Activated T-cell treated with anti-CD3 and anti-CD28 coated beads, Interleukin-2, amount 50 U/mL, for 4 hours (primary cell): ENCODE measurements at regions not wholly inside any gene's neighbourhood (a gene's known extent, or its start where the extent isn't known, plus 50 kb on each side); places are given as distances from the start of the nearest gene placed in this dataset.
A peak's percentile ranks its signal among the peaks of the same experiment; 100 is the strongest.

Experiments used
- ATAC-seq, 2 donors: fragments of 200-7000 bp; cut with Tn5 transposase; one replicate each; pipeline ENCODE4 v1.10.0; 2021
- DNase-seq: peaks from one replicate; pipeline ENCODE4 v3.0.0-alpha.2; 2020
- H3K27me3 Mint-ChIP-seq: one replicate; pipeline ENCODE4 v1.8.0; 2021; ENCODE audit warnings: low read depth, mixed read lengths
- H3K36me3 Mint-ChIP-seq: one replicate; pipeline ENCODE4 v1.8.0; 2022; ENCODE audit warnings: mixed read lengths; ENCODE audit not compliant: insufficient read depth
- H3K4me1 Mint-ChIP-seq: one replicate; pipeline ENCODE4 v1.8.0; 2021; ENCODE audit warnings: low read depth, mixed read lengths
- H3K4me3 Mint-ChIP-seq: one replicate; pipeline ENCODE4 v1.8.0; 2021; ENCODE audit warnings: mild to moderate bottlenecking, moderate library complexity, mixed read lengths
- H3K9me3 Mint-ChIP-seq: one replicate; pipeline ENCODE4 v1.8.0; 2021; ENCODE audit warnings: mixed read lengths

DNA sequence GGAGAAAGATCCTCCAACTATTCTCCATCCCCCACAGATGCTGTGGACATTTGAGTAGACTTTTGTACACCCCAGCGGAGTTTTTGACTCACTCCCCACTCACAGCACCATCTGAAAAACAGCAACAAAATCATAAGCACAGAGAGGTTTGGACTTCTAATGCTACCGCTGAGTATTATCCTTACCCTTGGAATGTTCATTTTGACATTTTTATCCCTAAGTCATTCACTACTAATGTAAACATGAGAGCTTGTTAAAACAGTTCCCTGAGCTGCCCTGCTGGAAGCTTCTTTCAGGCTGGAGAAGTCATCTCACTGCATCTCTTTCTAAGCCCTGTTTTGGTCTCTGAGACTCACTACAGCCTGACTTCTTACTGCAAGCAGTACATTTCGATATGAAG lies 1045.9 kb downstream of the MCTP2 start:
- Mint-ChIP-seq H3K36me3 (no peaks in the 10 kb centered on the region), H3K9me3 (peaks cover 5% of the 10 kb centered on the region), H3K4me1 (no peaks in the 10 kb centered on the region), H3K27me3 (peaks cover 7% of the 10 kb centered on the region), H3K4me3 (no peak overlapping the region)
- ATAC-seq (no peak), DNase-seq (no peak)

GRCh38 chr15:95278532-95279245 lies 1047.3 kb downstream of the MCTP2 start:
- peaks cover 7% of the 10 kb centered on the region for H3K27me3 Mint-ChIP-seq
- ATAC-seq = no peak
- H3K9me3 Mint-ChIP-seq = no peaks in the 10 kb centered on the region
- no peak for DNase-seq
- H3K4me1 Mint-ChIP-seq = no peaks in the 10 kb centered on the region
- no peaks in the 10 kb centered on the region for H3K36me3 Mint-ChIP-seq
- no peak overlapping the region for H3K4me3 Mint-ChIP-seq

- Mint-ChIP-seq H3K27me3 (peaks cover 7% of the 10 kb centered on the region), H3K9me3 (no peaks in the 10 kb centered on the region), H3K4me1 (peaks cover 1% of the 10 kb centered on the region), H3K36me3 (no peaks in the 10 kb centered on the region), H3K4me3 (no peak overlapping the region)
- ATAC-seq (no peak), DNase-seq (no peak)
Measured at GRCh38 chr15:95279277-95280019, 1048.1 kb downstream of the MCTP2 start.

GRCh38 chr15:95280711-95281110 lies 1049.3 kb downstream of the MCTP2 start:
- DNase-seq = no peak
- H3K4me3 Mint-ChIP-seq = no peak overlapping the region
- H3K4me1 Mint-ChIP-seq = peaks cover 11% of the 10 kb centered on the region
- ATAC-seq = no peak
- H3K9me3 Mint-ChIP-seq = no peaks in the 10 kb centered on the region
- H3K27me3 Mint-ChIP-seq = peaks cover 7% of the 10 kb centered on the region
- no peaks in the 10 kb centered on the region for H3K36me3 Mint-ChIP-seq

GRCh38 chr15:95281470-95281869 lies 1049.0 kb upstream of the NR2F2 start:
- ATAC-seq (no peak), DNase-seq (no peak)
- peaks cover 7% of the 10 kb centered on the region for H3K27me3 Mint-ChIP-seq
- H3K4me1 Mint-ChIP-seq = peaks cover 11% of the 10 kb centered on the region
- no peaks in the 10 kb centered on the region for H3K36me3 Mint-ChIP-seq
- no peak overlapping the region for H3K4me3 Mint-ChIP-seq
- no peaks in the 10 kb centered on the region for H3K9me3 Mint-ChIP-seq

- no peaks in the 10 kb centered on the region for H3K9me3 Mint-ChIP-seq
- DNase-seq (no peak), ATAC-seq (no peak)
- no peak overlapping the region for H3K4me3 Mint-ChIP-seq
- peaks cover 12% of the 10 kb centered on the region for H3K27me3 Mint-ChIP-seq
- H3K4me1 Mint-ChIP-seq = peaks cover 11% of the 10 kb centered on the region
- no peaks in the 10 kb centered on the region for H3K36me3 Mint-ChIP-seq
Measured at GRCh38 chr15:95284492-95284891, 1046.0 kb upstream of the NR2F2 start.

GRCh38 chr15:95284933-95285421 lies 1045.5 kb upstream of the NR2F2 start:
- DNase-seq (no peak), ATAC-seq (peak in 1 of 2 donors; percentile 46)
- peaks cover 11% of the 10 kb centered on the region for H3K4me1 Mint-ChIP-seq
- peaks cover 10% of the 10 kb centered on the region for H3K27me3 Mint-ChIP-seq
- no peaks in the 10 kb centered on the region for H3K9me3 Mint-ChIP-seq
- H3K4me3 Mint-ChIP-seq = no peak overlapping the region
- no peaks in the 10 kb centered on the region for H3K36me3 Mint-ChIP-seq

- Mint-ChIP-seq H3K27me3 (peaks cover 11% of the 10 kb centered on the region), H3K36me3 (no peaks in the 10 kb centered on the region), H3K4me3 (no peak overlapping the region), H3K4me1 (peaks cover 11% of the 10 kb centered on the region), H3K9me3 (no peaks in the 10 kb centered on the region)
- DNase-seq = no peak
- no peak for ATAC-seq
Measured at GRCh38 chr15:95286352-95286880, 1044.1 kb upstream of the NR2F2 start.

GRCh38 chr15:95287720-95288103 lies 1042.8 kb upstream of the NR2F2 start:
- Mint-ChIP-seq H3K36me3 (no peaks in the 10 kb centered on the region), H3K27me3 (peaks cover 16% of the 10 kb centered on the region), H3K9me3 (no peaks in the 10 kb centered on the region), H3K4me1 (peaks cover 11% of the 10 kb centered on the region), H3K4me3 (no peak overlapping the region)
- DNase-seq = no peak
- ATAC-seq = no peak

DNA sequence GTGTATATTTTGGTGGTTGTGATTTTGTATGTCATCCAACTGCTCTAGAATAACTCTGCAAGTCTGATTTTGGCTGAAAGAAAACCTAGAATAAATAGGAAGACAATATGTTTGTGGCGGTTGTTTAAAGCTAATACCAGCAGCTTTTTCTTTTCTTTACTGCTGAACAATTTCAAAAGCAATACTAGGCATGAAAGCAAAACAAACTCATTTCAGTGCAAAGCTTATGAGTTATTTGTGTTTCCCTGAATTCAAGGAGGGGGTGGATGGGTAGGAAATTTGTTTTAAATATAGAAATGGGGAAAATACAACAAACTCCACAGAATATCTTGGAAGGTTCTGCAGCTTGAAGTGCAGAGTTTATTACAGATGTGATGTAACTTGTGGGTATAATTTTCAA lies 1041.9 kb upstream of the NR2F2 start:
- DNase-seq (no peak), ATAC-seq (no peak)
- no peaks in the 10 kb centered on the region for H3K9me3 Mint-ChIP-seq
- peaks cover 19% of the 10 kb centered on the region for H3K27me3 Mint-ChIP-seq
- no peak overlapping the region for H3K4me3 Mint-ChIP-seq
- peaks cover 11% of the 10 kb centered on the region for H3K4me1 Mint-ChIP-seq
- H3K36me3 Mint-ChIP-seq = no peaks in the 10 kb centered on the region

GRCh38 chr15:95290176-95290974 lies 1040.1 kb upstream of the NR2F2 start:
- no peaks in the 10 kb centered on the region for H3K36me3 Mint-ChIP-seq
- DNase-seq (no peak), ATAC-seq (no peak)
- H3K4me1 Mint-ChIP-seq = peaks cover 2% of the 10 kb centered on the region
- peaks cover 21% of the 10 kb centered on the region for H3K27me3 Mint-ChIP-seq
- no peak overlapping the region for H3K4me3 Mint-ChIP-seq
- no peaks in the 10 kb centered on the region for H3K9me3 Mint-ChIP-seq

- Mint-ChIP-seq H3K9me3 (no peaks in the 10 kb centered on the region), H3K27me3 (peaks cover 28% of the 10 kb centered on the region), H3K36me3 (no peaks in the 10 kb centered on the region), H3K4me3 (no peak overlapping the region), H3K4me1 (no peaks in the 10 kb centered on the region)
- DNase-seq (no peak), ATAC-seq (no peak)
Measured at GRCh38 chr15:95291898-95292472, 1038.5 kb upstream of the NR2F2 start.

GRCh38 chr15:95292785-95293450 lies 1037.6 kb upstream of the NR2F2 start:
- no peak for DNase-seq
- Mint-ChIP-seq H3K4me3 (no peak overlapping the region), H3K27me3 (peaks cover 26% of the 10 kb centered on the region), H3K36me3 (no peaks in the 10 kb centered on the region), H3K9me3 (no peaks in the 10 kb centered on the region), H3K4me1 (no peaks in the 10 kb centered on the region)
- ATAC-seq = no peak
